CD14-positive monocyte (primary cell): ENCODE measurements at regions not wholly inside any gene's neighbourhood (a gene's known extent, or its start where the extent isn't known, plus 50 kb on each side); places are given as distances from the start of the nearest gene placed in this dataset.

Experiments
- DNase-seq, 3 donors: peaks; one replicate each; pipeline ENCODE4 v3.0.0-alpha.2; 2011 to 2022
- H2AFZ ChIP-seq: 2 replicates; pipeline ENCODE4 v1.6.0; 2012; ENCODE audit warnings: mild to moderate bottlenecking, low read depth, low read length, inconsistent platforms; ENCODE audit not compliant: insufficient read depth, poor library complexity, severe bottlenecking
- H3K27ac ChIP-seq, 2 donors: 1 replicate in 1 of 2; 2 replicates in 1 of 2; pipeline ENCODE4 v1.5.1; 2012 to 2013; ENCODE audit warnings: low read length in 2 of 2, control low read depth in 1 of 2, inconsistent platforms in 1 of 2, low read depth in 1 of 2, mild to moderate bottlenecking in 1 of 2
- H3K27me3 ChIP-seq, 2 donors: one replicate each; pipeline versions ENCODE4 v1.6.0 to v1.6.1; 2011 to 2013; ENCODE audit warnings: low read length in 2 of 2; ENCODE audit not compliant: control insufficient read depth in 2 of 2, insufficient read depth in 2 of 2
- H3K36me3 ChIP-seq, 2 donors: replicated peaks in 1 of 2; 1 replicate in 1 of 2; 2 replicates in 1 of 2; pipeline versions ENCODE4 v1.5.1 to v1.6.1; 2012 to 2013; ENCODE audit warnings: low read length in 2 of 2, control low read depth in 1 of 2, inconsistent platforms in 1 of 2, mild to moderate bottlenecking in 1 of 2; ENCODE audit not compliant: insufficient read depth in 2 of 2, control insufficient read depth in 1 of 2
- H3K4me1 ChIP-seq, 2 donors: 1 replicate in 1 of 2; 2 replicates in 1 of 2; pipeline versions ENCODE4 v1.5.1 to v1.6.1; 2012 to 2013; ENCODE audit warnings: low read length in 2 of 2, control low read depth in 1 of 2, inconsistent platforms in 1 of 2, mild to moderate bottlenecking in 1 of 2, moderate library complexity in 1 of 2; ENCODE audit not compliant: insufficient read depth in 2 of 2, control insufficient read depth in 1 of 2
- H3K4me2 ChIP-seq: replicated peaks from 2 replicates; pipeline ENCODE3; 2012; ENCODE audit warnings: low read length, moderate library complexity, mild to moderate bottlenecking; ENCODE audit not compliant: poor library complexity, severe bottlenecking; ENCODE audit errors: extremely low read depth
- H3K4me3 ChIP-seq, 3 experiments: fragments of 200-600 bp in 1 of 3; sonication (generic) in 1 of 3; replicated peaks in 1 of 3; 1 replicate in 2 of 3; 2 replicates in 1 of 3; pipeline ENCODE4 v1.5.1; 2011 to 2013; ENCODE audit warnings: low read length in 3 of 3, mild to moderate bottlenecking in 3 of 3, control low read depth in 2 of 3, low read depth in 2 of 3, inconsistent platforms in 1 of 3, moderate library complexity in 1 of 3
- H3K79me2 ChIP-seq: 2 replicates; pipeline ENCODE4 v1.6.0; 2012; ENCODE audit warnings: mild to moderate bottlenecking, control low read depth, inconsistent platforms, low read length, moderate library complexity; ENCODE audit not compliant: insufficient read depth
- H3K9ac ChIP-seq: 2 replicates; pipeline ENCODE4 v1.6.0; 2017; ENCODE audit warnings: low read length, mild to moderate bottlenecking; ENCODE audit not compliant: insufficient read depth, poor library complexity, severe bottlenecking
- H3K9me3 ChIP-seq, 2 donors: replicated peaks in 1 of 2; 1 replicate in 1 of 2; 2 replicates in 1 of 2; pipeline versions ENCODE4 v1.5.1 to v1.6.1; 2012 to 2013; ENCODE audit warnings: low read length in 2 of 2, control low read depth in 1 of 2; ENCODE audit not compliant: control insufficient read depth in 1 of 2, insufficient read depth in 1 of 2
- H4K20me1 ChIP-seq: 2 replicates; pipeline ENCODE4 v1.6.0; 2012; ENCODE audit warnings: mild to moderate bottlenecking, low read length, control low read depth, moderate library complexity; ENCODE audit not compliant: insufficient read depth
- H3K27ac Mint-ChIP-seq, 7 donors: one replicate each; pipeline ENCODE4 v1.8.0; 2020; ENCODE audit warnings: mild to moderate bottlenecking in 7 of 7, mixed read lengths in 7 of 7, moderate library complexity in 6 of 7, inconsistent platforms in 2 of 7
- H3K27me3 Mint-ChIP-seq, 3 donors: one replicate each; pipeline ENCODE4 v1.8.0; 2021 to 2022; ENCODE audit warnings: low read depth in 3 of 3, mild to moderate bottlenecking in 3 of 3, mixed read lengths in 3 of 3, moderate library complexity in 3 of 3, inconsistent platforms in 1 of 3
- H3K36me3 Mint-ChIP-seq, 2 donors: one replicate each; pipeline ENCODE4 v1.8.0; 2020; ENCODE audit warnings: mixed read lengths in 2 of 2, inconsistent platforms in 1 of 2, mild to moderate bottlenecking in 1 of 2
- H3K4me1 Mint-ChIP-seq: one replicate; pipeline ENCODE4 v1.8.0; 2020; ENCODE audit warnings: mild to moderate bottlenecking, mixed read lengths
- H3K4me3 Mint-ChIP-seq, 2 donors: one replicate each; pipeline ENCODE4 v1.8.0; 2020; ENCODE audit warnings: mild to moderate bottlenecking in 2 of 2, mixed read lengths in 2 of 2, moderate library complexity in 1 of 2
- H3K9me3 Mint-ChIP-seq, 7 donors: one replicate each; pipeline ENCODE4 v1.8.0; 2020 to 2022; ENCODE audit warnings: mixed read lengths in 7 of 7, mild to moderate bottlenecking in 6 of 7, moderate library complexity in 6 of 7, inconsistent platforms in 2 of 7
- CTCF ChIP-seq: fragments of 200-600 bp; IDR thresholded peaks from one replicate; pipeline ENCODE4 v1.8.0; 2022; ENCODE audit warnings: antibody characterized with exemption, mild to moderate bottlenecking
- WGBS: methylation state at CpG from one replicate; pipeline ENCODE4 v1.1.5; 2013; ENCODE audit warnings: missing lambda C conversion rate; ENCODE audit not compliant: insufficient coverage; 5-methylcytosine and 5-hydroxymethylcytosine counted together
- intact Hi-C, 2 donors: fragments of 100-400 bp; cut with micrococcal nuclease; formaldehyde crosslinking; loops; one replicate each; pipeline versions ENCODE4 v1.15.0 to v1.15.1; 2023

GRCh38 chr4:57475424-57475823, 365.2 kb upstream of the IGFBP7 start:
- Mint-ChIP-seq H3K9me3 (peaks cover 0 to 6% (median 2%) of the 10 kb centered on the region in 7 donors), H3K4me1 (no peaks in the 10 kb centered on the region)

GRCh38 chr4:57465321-57466056, 355.3 kb upstream of the IGFBP7 start:
- Mint-ChIP-seq H3K27me3 (no peaks in the 10 kb centered on the region), H3K36me3 (no peaks in the 10 kb centered on the region), H3K4me3 (no peak overlapping the region), H3K4me1 (no peaks in the 10 kb centered on the region), H3K9me3 (peaks cover 0 to 6% (median 3%) of the 10 kb centered on the region in 7 donors), H3K27ac (no peak overlapping the region)
- 89% methylated on average over 2 of the region's 6 CpGs for WGBS
- H3K9me3 ChIP-seq, result no peaks in the 10 kb centered on the region
- no peak for TF ChIP-seq CTCF
- no peaks in the 10 kb centered on the region for H3K27me3 ChIP-seq
- DNase-seq, result no peak
- intact Hi-C loops, result no loop called here
- H3K4me3 ChIP-seq, result no peak overlapping the region
- no peak overlapping the region for H3K27ac ChIP-seq
- H3K79me2 ChIP-seq, result no peaks in the 10 kb centered on the region
- no peaks in the 10 kb centered on the region for H3K36me3 ChIP-seq
- H3K9ac ChIP-seq, result no peak overlapping the region
- no peaks in the 10 kb centered on the region for H4K20me1 ChIP-seq
- no peak overlapping the region for H2AFZ ChIP-seq
- no peak overlapping the region for H3K4me2 ChIP-seq
- no peaks in the 10 kb centered on the region for H3K4me1 ChIP-seq

More at GRCh38 chr4:57475424-57475823, 365.2 kb upstream of the IGFBP7 start:
- Mint-ChIP-seq H3K27me3 (no peaks in the 10 kb centered on the region), H3K27ac (no peak overlapping the region), H3K36me3 (no peaks in the 10 kb centered on the region), H3K4me3 (no peak overlapping the region)
- no peaks in the 10 kb centered on the region for H3K79me2 ChIP-seq
- no peak overlapping the region for H3K9ac ChIP-seq
- H3K9me3 ChIP-seq, result peaks cover 0 to 10% of the 10 kb centered on the region in 2 donors
- intact Hi-C loops, result no loop called here
- no peaks in the 10 kb centered on the region for H3K27me3 ChIP-seq
- no peak for TF ChIP-seq CTCF
- H3K27ac ChIP-seq, result no peak overlapping the region
- no peak overlapping the region for H3K4me3 ChIP-seq
- no CpG with 5 or more reads among the region's 1 CpG for WGBS
- no peak overlapping the region for H3K4me2 ChIP-seq
- no peaks in the 10 kb centered on the region for H3K4me1 ChIP-seq
- no peak overlapping the region for H2AFZ ChIP-seq
- H3K36me3 ChIP-seq, result no peaks in the 10 kb centered on the region
- no peak for DNase-seq
- no peaks in the 10 kb centered on the region for H4K20me1 ChIP-seq
